ENCODE measurements at regions not wholly inside any gene's neighbourhood (a gene's known extent, or its start where the extent isn't known, plus 50 kb on each side); places are given as distances from the start of the nearest gene placed in this dataset.

DNA sequence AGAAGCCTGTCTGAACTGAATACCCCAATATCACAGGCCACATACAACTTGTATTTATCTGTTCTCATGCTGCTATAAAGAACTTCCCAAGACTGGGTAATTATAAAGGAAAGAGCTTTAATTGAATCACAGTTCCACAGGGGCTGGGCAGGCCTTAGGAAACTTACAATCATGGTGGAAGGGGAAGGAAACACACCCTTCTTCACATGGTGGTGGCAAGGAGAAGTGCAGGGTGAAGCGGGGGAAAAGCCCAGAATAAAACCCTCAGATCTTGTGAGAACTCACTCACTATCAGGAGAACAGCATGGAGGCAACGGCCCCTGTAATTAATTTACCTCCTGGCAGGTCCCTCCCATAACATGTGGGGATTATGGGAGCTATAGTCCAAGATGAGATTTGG lies 50.3 kb upstream of the FNDC1 start:
- TF ChIP-seq, protein P1, sequence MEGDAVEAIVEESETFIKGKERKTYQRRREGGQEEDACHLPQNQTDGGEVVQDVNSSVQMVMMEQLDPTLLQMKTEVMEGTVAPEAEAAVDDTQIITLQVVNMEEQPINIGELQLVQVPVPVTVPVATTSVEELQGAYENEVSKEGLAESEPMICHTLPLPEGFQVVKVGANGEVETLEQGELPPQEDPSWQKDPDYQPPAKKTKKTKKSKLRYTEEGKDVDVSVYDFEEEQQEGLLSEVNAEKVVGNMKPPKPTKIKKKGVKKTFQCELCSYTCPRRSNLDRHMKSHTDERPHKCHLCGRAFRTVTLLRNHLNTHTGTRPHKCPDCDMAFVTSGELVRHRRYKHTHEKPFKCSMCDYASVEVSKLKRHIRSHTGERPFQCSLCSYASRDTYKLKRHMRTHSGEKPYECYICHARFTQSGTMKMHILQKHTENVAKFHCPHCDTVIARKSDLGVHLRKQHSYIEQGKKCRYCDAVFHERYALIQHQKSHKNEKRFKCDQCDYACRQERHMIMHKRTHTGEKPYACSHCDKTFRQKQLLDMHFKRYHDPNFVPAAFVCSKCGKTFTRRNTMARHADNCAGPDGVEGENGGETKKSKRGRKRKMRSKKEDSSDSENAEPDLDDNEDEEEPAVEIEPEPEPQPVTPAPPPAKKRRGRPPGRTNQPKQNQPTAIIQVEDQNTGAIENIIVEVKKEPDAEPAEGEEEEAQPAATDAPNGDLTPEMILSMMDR (conservative IDR thresholded peaks at IDR 0.05; ENCODE audit: low read length) = peak; percentile 52
- no peak for TF ChIP-seq EZH2phosphoT487 (IDR thresholded peaks at IDR 0.05; ENCODE audit: borderline replicate concordance, low read depth, low read length)
